22Rv1 (cell line): ENCODE measurements at regions not wholly inside any gene's neighbourhood (a gene's known extent, or its start where the extent isn't known, plus 50 kb on each side); places are given as distances from the start of the nearest gene placed in this dataset.

ENCODE experiments used
- H3K27ac ChIP-seq: fragments of 450-650 bp; 2 replicates; pipeline ENCODE4 v1.5.1; 2017
- CTCF ChIP-seq: fragments of 450-650 bp; IDR thresholded peaks from 2 replicates; pipeline ENCODE4 v1.5.1; 2017; ENCODE audit warnings: mild to moderate bottlenecking
- ZFX ChIP-seq: fragments of 450-650 bp; IDR thresholded peaks from 2 replicates; pipeline ENCODE4 v1.6.1; 2017; ENCODE audit warnings: antibody characterized with exemption, borderline replicate concordance

- H3K27ac ChIP-seq, result no peak overlapping the region
- no peak for TF ChIP-seq ZFX
- no peak for TF ChIP-seq CTCF
Measured at GRCh38 chr5:158368686-158369085, 509.7 kb upstream of the CLINT1 start.

- H3K27ac ChIP-seq, result no peak overlapping the region
- no peak for TF ChIP-seq CTCF
- TF ChIP-seq ZFX, result no peak
Measured at GRCh38 chr5:158364367-158364766, 505.4 kb upstream of the CLINT1 start.

GRCh38 chr5:158354958-158355357, 496.0 kb upstream of the CLINT1 start:
- H3K27ac ChIP-seq, result no peak overlapping the region
- TF ChIP-seq ZFX (no peak), CTCF (no peak)

- TF ChIP-seq ZFX, result no peak
- TF ChIP-seq CTCF, result no peak
Measured at GRCh38 chr5:158351485-158352125, 492.7 kb upstream of the CLINT1 start.

GRCh38 chr5:158349987-158350386, 491.0 kb upstream of the CLINT1 start:
- no peak overlapping the region for H3K27ac ChIP-seq
- TF ChIP-seq ZFX (no peak), CTCF (no peak)

More at GRCh38 chr5:158351485-158352125, 492.7 kb upstream of the CLINT1 start:
- H3K27ac ChIP-seq, result no peak overlapping the region

GRCh38 chr5:158344376-158344775, 485.4 kb upstream of the CLINT1 start:
- H3K27ac ChIP-seq, result no peak overlapping the region
- TF ChIP-seq CTCF, result no peak
- TF ChIP-seq ZFX, result no peak

GRCh38 chr5:158340608-158341007, 481.7 kb upstream of the CLINT1 start:
- TF ChIP-seq ZFX (no peak), CTCF (no peak)
- no peak overlapping the region for H3K27ac ChIP-seq
